Left ventricle myocardium inferior (tissue), 1 donor: ENCODE measurements at regions not wholly inside any gene's neighbourhood (a gene's known extent, or its start where the extent isn't known, plus 50 kb on each side); places are given as distances from the start of the nearest gene placed in this dataset.

ENCODE experiments used
- DNase-seq: peaks from one replicate; pipeline ENCODE4 v3.0.0-alpha.2; 2020
- H3K27ac ChIP-seq: fragments of 200-600 bp; replicated peaks from 2 replicates; pipeline ENCODE4 v1.8.0; 2021
- H3K27me3 ChIP-seq: fragments of 200-600 bp; 2 replicates; pipeline ENCODE4 v1.8.0; 2021; ENCODE audit warnings: low read depth
- H3K36me3 ChIP-seq: fragments of 200-600 bp; 2 replicates; pipeline ENCODE4 v1.8.0; 2021
- H3K4me1 ChIP-seq: fragments of 200-600 bp; 2 replicates; pipeline ENCODE4 v1.8.0; 2021
- H3K4me3 ChIP-seq: fragments of 200-600 bp; 2 replicates; pipeline ENCODE4 v1.8.0; 2021; ENCODE audit warnings: mild to moderate bottlenecking, moderate library complexity
- H3K9me3 ChIP-seq: fragments of 200-600 bp; replicated peaks from 2 replicates; pipeline ENCODE4 v1.8.0; 2021
- CTCF ChIP-seq: fragments of 200-600 bp; IDR thresholded peaks from 2 replicates; pipeline ENCODE4 v1.8.0; 2021; ENCODE audit warnings: antibody characterized with exemption, mild to moderate bottlenecking, borderline replicate concordance
- intact Hi-C: fragments of 100-400 bp; cut with micrococcal nuclease; formaldehyde crosslinking; loops from one replicate; pipeline ENCODE4 v1.11.0; 2022
- donor health status: DM: no; HTN: yes; CAD: no; lungs with severe emphysema.

DNA sequence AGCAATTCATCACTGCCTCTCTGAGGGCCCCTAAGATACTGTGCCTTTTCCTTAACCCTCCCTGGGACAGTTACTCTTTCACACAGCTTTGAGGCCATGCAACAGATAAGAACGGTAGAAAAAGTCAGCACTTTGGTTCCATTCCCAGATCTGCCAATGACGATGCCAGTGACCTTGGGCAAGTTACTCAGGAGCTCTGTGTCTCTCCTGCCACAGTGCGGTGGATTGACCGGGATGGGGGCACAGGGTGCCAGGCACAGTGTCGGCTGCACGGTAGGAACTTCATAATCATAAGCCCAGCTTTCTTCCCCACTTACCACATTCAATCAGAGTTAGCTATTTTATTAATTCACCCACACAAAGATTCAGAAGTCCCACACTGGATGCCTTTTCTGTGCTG lies 1041.8 kb downstream of the TBC1D22A start:
- H3K4me1 ChIP-seq, result no peaks in the 10 kb centered on the region
- H3K27ac ChIP-seq, result no peak overlapping the region
- no peak overlapping the region for H3K4me3 ChIP-seq
- DNase-seq, result no peak
- peaks cover 71% of the 10 kb centered on the region for H3K27me3 ChIP-seq
- TF ChIP-seq CTCF, result no peak
- intact Hi-C loops, result no loop called here
- H3K9me3 ChIP-seq, result peaks cover 22% of the 10 kb centered on the region
- H3K36me3 ChIP-seq, result no peaks in the 10 kb centered on the region

DNA sequence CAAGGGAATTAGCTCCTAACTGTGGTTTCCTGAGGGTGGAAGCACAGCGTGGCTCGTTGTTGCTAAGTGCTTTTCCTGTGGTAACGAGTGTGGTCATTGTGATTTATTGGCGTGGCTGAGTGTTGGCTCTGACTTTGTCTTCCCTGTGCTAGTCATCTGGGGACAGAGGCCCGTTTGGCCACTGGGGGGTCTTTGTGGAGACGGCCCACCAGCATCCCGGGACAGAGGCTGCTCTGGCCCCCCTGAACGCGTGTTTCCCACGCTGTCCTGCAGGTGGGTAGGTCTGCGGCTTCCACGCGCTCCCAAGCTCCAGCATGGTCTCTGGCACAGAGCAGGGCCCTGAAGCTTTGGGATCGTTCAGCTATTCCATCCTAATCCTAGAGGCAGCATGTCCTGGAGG lies 1040.0 kb downstream of the TBC1D22A start:
- Histone ChIP-seq H3K27ac (no peak overlapping the region), H3K27me3 (peaks cover 58% of the 10 kb centered on the region), H3K4me3 (no peak overlapping the region), H3K36me3 (no peaks in the 10 kb centered on the region), H3K4me1 (no peaks in the 10 kb centered on the region), H3K9me3 (peaks cover 30% of the 10 kb centered on the region)
- intact Hi-C loops, result no loop called here
- DNase-seq, result no peak
- TF ChIP-seq CTCF, result no peak

DNA sequence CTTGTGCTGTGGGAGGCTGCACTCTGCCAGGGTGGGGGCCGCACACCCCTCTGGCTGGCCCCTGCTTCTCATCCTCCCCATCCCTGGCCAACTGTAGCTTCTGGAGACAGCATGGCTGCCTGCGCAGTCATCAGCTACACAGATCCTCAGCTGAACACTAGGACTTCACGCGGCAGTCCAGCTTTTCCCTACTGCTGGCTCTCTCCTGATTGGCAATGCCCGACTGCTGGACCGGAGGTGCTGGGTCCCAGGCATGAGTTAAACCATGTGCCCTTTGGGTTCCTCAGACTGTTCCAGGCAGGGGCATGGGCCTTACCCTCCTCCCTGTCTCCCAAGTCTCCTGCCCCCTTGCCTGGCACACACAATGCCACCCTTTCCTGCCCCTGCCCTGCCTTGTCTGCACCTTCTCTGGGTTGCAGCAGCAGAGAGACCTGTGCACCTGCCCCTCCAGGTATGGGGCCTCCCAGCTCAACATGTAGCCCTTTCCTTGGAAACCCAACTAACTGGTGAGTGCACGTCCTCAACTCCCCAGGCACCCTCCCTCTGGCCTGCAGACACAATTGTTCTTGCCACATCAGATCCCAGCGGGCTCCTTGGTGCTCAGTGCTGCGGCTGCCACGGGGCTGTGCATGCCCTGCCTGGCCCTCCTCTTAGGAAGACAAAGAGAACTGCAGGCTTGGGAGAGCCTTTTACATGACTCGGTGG lies 1039.2 kb downstream of the TBC1D22A start:
- no peak for TF ChIP-seq CTCF
- Histone ChIP-seq H3K4me1 (no peaks in the 10 kb centered on the region), H3K27me3 (peaks cover 54% of the 10 kb centered on the region), H3K36me3 (no peaks in the 10 kb centered on the region), H3K4me3 (no peak overlapping the region), H3K27ac (no peak overlapping the region), H3K9me3 (peaks cover 30% of the 10 kb centered on the region)
- DNase-seq, result no peak
- intact Hi-C loops, result no loop called here

DNA sequence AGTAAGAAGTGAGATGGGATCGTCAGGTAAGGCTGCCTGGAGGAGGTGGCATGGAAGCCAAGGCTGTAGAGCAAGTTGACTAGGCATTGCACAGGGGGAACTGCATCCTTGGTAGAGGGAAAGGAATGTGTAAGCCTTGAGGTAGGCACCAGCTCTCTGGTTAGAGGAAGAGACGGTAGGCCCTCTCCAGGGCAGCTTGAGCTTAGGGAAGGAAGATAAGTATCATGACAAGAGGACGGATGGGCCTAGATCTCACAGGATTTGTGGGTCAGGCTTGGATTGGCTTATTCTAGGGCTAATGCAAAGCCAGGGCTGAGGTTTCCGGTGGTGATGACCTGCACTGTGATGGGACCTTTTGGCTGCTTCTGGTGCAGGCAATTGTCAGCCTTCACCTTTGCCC lies 1035.8 kb downstream of the TBC1D22A start:
- DNase-seq, result no peak
- Histone ChIP-seq H3K4me1 (no peaks in the 10 kb centered on the region), H3K27me3 (peaks cover 44% of the 10 kb centered on the region), H3K4me3 (no peak overlapping the region), H3K36me3 (no peaks in the 10 kb centered on the region), H3K9me3 (peaks cover 23% of the 10 kb centered on the region), H3K27ac (no peak overlapping the region)
- intact Hi-C loops, result no loop called here
- no peak for TF ChIP-seq CTCF

- Histone ChIP-seq H3K36me3 (no peaks in the 10 kb centered on the region), H3K27ac (no peak overlapping the region), H3K27me3 (peaks cover 36% of the 10 kb centered on the region), H3K4me1 (no peaks in the 10 kb centered on the region), H3K4me3 (no peak overlapping the region), H3K9me3 (peaks cover 23% of the 10 kb centered on the region)
- DNase-seq, result no peak
- intact Hi-C loops, result no loop called here
- no peak for TF ChIP-seq CTCF
These were observed 1035.0 kb downstream of the TBC1D22A start for GRCh38 chr22:47797342-47797945.
